Right cardiac atrium (tissue), 5 donors: ENCODE measurements at regions not wholly inside any gene's neighbourhood (a gene's known extent, or its start where the extent isn't known, plus 50 kb on each side); places are given as distances from the start of the nearest gene placed in this dataset.

Experiments used
- ATAC-seq, 2 donors: fragments of 200-7000 bp; cut with Tn5 transposase; one replicate each; pipeline versions ENCODE4 v1.8.0 to v1.9.1; 2020; ENCODE audit warnings: moderate library complexity in 2 of 2, mild to moderate bottlenecking in 1 of 2
- DNase-seq, 3 donors: peaks; one replicate each; pipeline ENCODE4 v3.0.0-alpha.2; 2020
- H3K27ac ChIP-seq: one replicate; pipeline ENCODE4 v1.5.1; 2013; ENCODE audit warnings: mild to moderate bottlenecking, low read length, control low read depth, moderate library complexity
- H3K27me3 ChIP-seq: one replicate; pipeline ENCODE4 v1.6.1; 2013; ENCODE audit not compliant: control insufficient read depth, insufficient read depth
- H3K4me1 ChIP-seq: one replicate; pipeline ENCODE4 v1.6.1; 2013; ENCODE audit warnings: low read length; ENCODE audit not compliant: control insufficient read depth, insufficient read depth
- H3K4me3 ChIP-seq: one replicate; pipeline ENCODE4 v1.5.1; 2013; ENCODE audit warnings: low read length, control low read depth
- H3K9me3 ChIP-seq: one replicate; pipeline ENCODE4 v1.6.1; 2013; ENCODE audit warnings: low read length; ENCODE audit not compliant: control insufficient read depth
- WGBS: extraction: QIAGEN DNeasy Blood & Tissue Kit; methylation state at CpG from one replicate; pipeline ENCODE4 v1.1.7; 2013; 5-methylcytosine and 5-hydroxymethylcytosine counted together
- intact Hi-C, 4 donors: fragments of 100-400 bp; cut with DNase I; formaldehyde crosslinking; loops; one replicate each; pipeline versions ENCODE4 v1.11.0 to v1.14.0; 2022 to 2023
- donor health status: healthy with polysubstance abuse.
- donor health status: DM: no; HTN: yes; CAD: no.
- donor health status: DM: no; HTN: no; CAD: no.
- donor health status: DM: no; HTN: yes; CAD: no; lungs with severe emphysema.
- donor health status: DM: yes; HTN: yes; CAD: no.

DNA sequence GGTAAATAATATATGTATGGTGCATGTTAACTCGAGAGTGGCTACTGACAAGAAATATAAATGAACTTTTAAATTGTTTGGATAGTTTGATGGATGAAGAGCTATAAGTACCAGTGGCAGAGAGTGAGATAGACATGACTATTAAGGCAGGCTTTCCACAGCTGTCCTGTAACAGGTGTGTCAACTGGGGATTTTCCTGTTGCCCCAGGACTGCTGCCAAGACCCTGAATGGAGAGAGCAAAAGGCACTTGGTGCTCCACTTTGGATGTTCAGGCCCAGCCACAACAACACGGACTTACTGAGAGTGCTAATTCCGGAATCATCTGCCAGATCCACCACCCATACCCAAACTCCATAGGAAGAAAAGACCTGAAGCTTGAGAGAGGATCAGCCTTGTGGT, 215.1 kb downstream of the SEC61B start:
- H3K27me3 ChIP-seq: no peaks in the 10 kb centered on the region
- ATAC-seq: no peak
- WGBS: 79% methylated on average over 3 of the region's 3 CpGs
- peaks cover 2% of the 10 kb centered on the region for H3K4me1 ChIP-seq
- H3K4me3 ChIP-seq: no peak overlapping the region
- no peak overlapping the region for H3K27ac ChIP-seq
- DNase-seq: no peak
- no peaks in the 10 kb centered on the region for H3K9me3 ChIP-seq
- intact Hi-C loops: no loop called here

DNA sequence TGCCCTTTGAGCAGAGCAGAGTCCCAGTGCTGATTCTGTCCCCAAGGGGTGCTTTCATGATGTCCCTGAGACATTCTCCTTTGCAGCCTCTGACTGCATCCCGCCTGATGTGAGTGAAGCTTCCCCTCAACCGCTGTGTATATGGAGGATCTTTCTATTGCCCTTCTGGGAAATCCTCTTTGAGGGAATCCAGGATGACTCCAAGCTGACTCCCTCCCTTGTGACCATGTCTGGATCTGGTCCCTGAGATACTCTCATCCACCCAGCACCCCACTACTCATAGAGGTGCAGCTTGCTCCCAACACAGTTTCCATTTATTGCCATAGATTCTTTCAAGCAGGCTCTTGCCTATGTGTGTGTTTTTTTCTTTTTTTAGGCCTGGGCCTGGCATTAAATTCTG, 216.5 kb downstream of the SEC61B start:
- no peak for DNase-seq
- Histone ChIP-seq H3K27ac (no peak overlapping the region), H3K9me3 (no peaks in the 10 kb centered on the region), H3K4me1 (no peaks in the 10 kb centered on the region), H3K4me3 (no peak overlapping the region), H3K27me3 (no peaks in the 10 kb centered on the region)
- WGBS: 96% methylated on average over 2 of the region's 2 CpGs
- no peak for ATAC-seq
- intact Hi-C loops: no loop called here

DNA sequence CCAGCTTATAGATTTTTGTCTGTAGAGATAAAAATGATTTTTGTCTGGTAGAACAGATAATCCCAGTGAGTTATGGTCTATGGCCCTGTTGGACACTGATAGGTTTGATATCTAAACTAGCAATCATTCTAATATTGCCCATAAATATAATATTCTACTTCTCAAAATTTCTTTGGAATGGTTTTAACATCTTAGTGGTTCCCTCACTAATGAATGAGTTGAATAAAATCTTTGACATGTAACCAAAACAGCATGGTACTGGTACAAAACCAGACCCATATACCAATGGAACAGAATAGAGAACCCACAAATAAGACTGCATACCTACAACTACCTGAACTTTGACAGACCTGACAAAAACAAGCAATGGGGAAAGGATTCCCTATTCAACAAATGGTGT, 219.7 kb downstream of the SEC61B start:
- Histone ChIP-seq H3K27me3 (no peaks in the 10 kb centered on the region), H3K4me1 (peaks cover 7% of the 10 kb centered on the region), H3K27ac (no peak overlapping the region), H3K4me3 (no peak overlapping the region), H3K9me3 (no peaks in the 10 kb centered on the region)
- DNase-seq (no peak), ATAC-seq (no peak)
- intact Hi-C loops: no loop called here

DNA sequence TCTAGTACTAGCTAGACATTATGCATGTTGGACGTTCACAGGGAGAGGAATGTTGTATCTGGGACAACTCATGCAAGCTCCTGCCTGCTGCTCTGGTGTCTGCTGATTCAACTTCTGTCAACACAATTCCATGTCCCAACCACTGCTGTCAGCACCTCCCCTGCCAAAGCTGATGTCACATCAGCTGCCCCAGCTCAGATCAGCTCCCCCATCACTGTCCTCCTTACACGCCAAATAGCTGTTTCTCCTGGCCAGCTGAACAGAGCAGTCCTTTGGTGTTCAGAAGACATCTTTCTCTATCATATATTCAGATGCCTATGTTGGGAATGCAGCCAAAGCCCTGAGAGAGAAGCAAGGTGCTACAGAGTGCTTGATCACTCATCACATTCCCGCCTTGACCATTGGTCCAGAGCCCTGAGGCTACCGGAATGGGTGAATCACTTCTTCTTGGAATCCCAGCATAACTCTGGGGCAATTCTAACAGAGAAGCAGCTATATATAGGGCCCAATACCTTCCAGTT, 223.3 kb downstream of the SEC61B start:
- no peaks in the 10 kb centered on the region for H3K9me3 ChIP-seq
- 37% methylated on average over 4 of the region's 4 CpGs for WGBS
- ATAC-seq: peak; percentile 96 to 98
- no peaks in the 10 kb centered on the region for H3K27me3 ChIP-seq
- H3K4me1 ChIP-seq: peaks cover 7% of the 10 kb centered on the region
- peak overlapping the region; percentile 70 for H3K27ac ChIP-seq
- H3K4me3 ChIP-seq: no peak overlapping the region
- peak; percentile 77 to 85 (median 82) for DNase-seq
- intact Hi-C loops: no loop called here

DNA sequence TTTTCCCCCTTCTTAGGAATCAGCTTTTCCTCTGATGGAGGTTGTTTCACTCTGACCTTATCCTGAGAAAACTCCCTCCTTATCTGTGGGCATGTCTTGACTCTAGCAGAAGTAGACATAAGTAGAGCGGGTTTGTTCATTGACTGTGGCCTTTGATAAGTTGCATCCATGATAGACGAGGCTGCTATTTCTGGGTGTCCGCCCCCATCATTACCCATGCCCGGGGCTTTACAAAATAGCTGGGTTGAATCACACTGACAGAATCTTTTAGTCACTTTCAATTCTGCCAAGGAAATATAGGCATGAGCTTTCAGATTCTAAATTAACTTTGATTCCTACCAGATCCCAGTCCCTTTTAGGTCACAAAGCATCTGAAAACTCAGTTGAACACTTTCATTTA, 223.8 kb downstream of the SEC61B start:
- H3K27me3 ChIP-seq: no peaks in the 10 kb centered on the region
- no peak for DNase-seq
- peak overlapping the region; percentile 70 for H3K27ac ChIP-seq
- H3K9me3 ChIP-seq: no peaks in the 10 kb centered on the region
- peaks cover 7% of the 10 kb centered on the region for H3K4me1 ChIP-seq
- no peak overlapping the region for H3K4me3 ChIP-seq
- ATAC-seq: peak; percentile 12 to 69
- WGBS: 34% methylated on average over 4 of the region's 4 CpGs
- intact Hi-C loops: no loop called here

DNA sequence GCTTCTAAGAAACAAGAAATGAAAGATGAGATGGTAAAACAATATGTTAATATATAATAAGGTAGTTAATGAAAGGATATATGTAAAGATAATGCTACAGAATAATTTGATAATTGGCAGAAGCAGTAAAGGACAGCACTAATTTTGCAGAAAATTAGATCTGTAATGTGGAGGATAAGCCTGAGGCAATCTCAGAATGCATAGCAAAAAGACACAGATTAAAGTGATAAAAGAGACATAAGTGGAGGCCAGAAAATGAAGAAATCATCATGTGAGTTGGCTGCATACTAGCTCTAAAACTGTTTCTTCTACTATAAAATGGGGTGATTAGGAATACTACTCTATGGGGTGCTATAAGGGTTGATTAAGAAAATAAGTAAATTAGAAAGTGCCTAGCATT, 225.9 kb downstream of the SEC61B start:
- Histone ChIP-seq H3K4me1 (peaks cover 7% of the 10 kb centered on the region), H3K4me3 (no peak overlapping the region), H3K27me3 (no peaks in the 10 kb centered on the region), H3K27ac (no peak overlapping the region), H3K9me3 (no peaks in the 10 kb centered on the region)
- intact Hi-C loops: no loop called here
- DNase-seq (no peak), ATAC-seq (no peak)

DNA sequence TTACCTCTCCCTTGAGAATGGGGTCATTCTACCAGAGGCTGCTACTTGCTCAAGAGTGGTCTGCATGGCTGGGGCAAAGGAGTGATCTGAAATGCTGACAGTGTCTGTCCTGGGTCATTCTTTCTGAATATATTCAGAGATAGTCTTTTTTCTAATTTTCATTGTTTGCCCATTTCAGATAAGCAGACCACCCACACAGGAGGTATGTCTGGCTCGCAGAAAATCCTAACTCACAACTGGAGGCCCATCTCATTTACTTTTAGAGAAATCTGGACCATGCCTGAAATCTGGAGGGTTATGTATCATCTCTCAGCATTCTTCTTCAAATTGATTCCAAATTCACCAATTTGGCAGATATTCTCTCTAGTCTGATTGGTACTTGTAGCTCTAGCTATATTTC, 227.6 kb downstream of the SEC61B start:
- Histone ChIP-seq H3K27me3 (no peaks in the 10 kb centered on the region), H3K9me3 (no peaks in the 10 kb centered on the region), H3K4me1 (peaks cover 5% of the 10 kb centered on the region), H3K4me3 (no peak overlapping the region), H3K27ac (no peak overlapping the region)
- no peak for DNase-seq
- intact Hi-C loops: loop anchor here in 1 of 4 donors (5.0 kb wide), 1 partner anchor 82 kb away; no protein-coding TSS in a partner anchor
- ATAC-seq: no peak
- WGBS: 73% methylated on average over 1 of the region's 1 CpG

DNA sequence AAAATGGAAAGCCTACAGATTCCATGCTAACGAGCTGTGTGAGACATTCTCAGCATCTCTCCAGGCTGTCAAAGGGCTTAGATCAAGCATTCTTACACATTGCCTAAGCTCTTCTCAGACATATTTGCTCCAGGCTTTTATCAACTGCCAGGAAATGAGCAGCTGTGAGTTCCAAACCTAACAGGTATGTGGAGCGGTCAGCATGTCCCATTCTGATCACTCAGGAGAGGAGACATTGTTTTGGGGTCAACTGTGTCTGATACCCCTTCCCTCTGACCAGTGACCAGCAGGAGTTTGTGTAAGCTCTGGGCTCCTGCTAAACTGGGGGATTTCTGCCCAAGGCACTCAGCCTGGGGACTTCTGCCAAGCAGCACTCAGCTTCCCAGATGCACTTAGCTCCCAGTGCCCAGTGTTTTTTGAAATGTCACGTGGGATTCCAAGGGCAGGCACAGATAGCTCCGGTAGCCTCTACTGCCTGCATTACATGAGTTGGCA, 229.1 kb downstream of the SEC61B start:
- DNase-seq: peak; percentile 46 to 52 (median 49)

DNA sequence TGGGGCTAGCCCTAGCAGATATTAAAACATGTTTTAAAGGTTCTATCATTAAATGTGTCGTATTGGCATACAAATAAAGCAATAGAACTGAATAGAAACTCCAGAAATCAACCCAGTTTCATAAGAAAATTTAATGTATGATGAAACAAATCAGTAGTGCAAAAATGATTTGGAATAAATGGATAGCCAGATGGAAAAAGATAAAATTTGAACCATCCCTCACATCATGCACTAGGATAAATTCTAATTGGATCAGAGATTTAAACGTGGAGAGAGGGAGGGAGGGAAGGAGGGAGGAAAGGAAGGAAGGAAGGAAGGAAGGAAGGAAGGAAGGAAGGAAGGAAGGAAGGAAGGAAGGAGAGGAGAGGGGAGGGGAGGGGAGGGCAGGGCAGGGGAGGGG, 235.3 kb downstream of the SEC61B start:
- H3K27ac ChIP-seq: no peak overlapping the region
- ATAC-seq (no peak), DNase-seq (no peak)
- WGBS: 63% methylated on average over 2 of the region's 2 CpGs
- no peak overlapping the region for H3K4me3 ChIP-seq
- H3K27me3 ChIP-seq: no peaks in the 10 kb centered on the region
- H3K4me1 ChIP-seq: no peaks in the 10 kb centered on the region
- H3K9me3 ChIP-seq: no peaks in the 10 kb centered on the region
- intact Hi-C loops: no loop called here

More for the DNA sequence above, 229.1 kb downstream of the SEC61B start:
- H3K4me3 ChIP-seq: no peak overlapping the region
- no peaks in the 10 kb centered on the region for H3K4me1 ChIP-seq
- intact Hi-C loops: loop anchor here in 1 of 4 donors (5.0 kb wide), 1 partner anchor 84 kb away; no protein-coding TSS in a partner anchor
- no peaks in the 10 kb centered on the region for H3K27me3 ChIP-seq
- H3K9me3 ChIP-seq: no peaks in the 10 kb centered on the region
- peak overlapping the region; percentile 83 for H3K27ac ChIP-seq
- WGBS: 34% methylated on average over 4 of the region's 4 CpGs
- peak; percentile 92 to 95 for ATAC-seq

DNA sequence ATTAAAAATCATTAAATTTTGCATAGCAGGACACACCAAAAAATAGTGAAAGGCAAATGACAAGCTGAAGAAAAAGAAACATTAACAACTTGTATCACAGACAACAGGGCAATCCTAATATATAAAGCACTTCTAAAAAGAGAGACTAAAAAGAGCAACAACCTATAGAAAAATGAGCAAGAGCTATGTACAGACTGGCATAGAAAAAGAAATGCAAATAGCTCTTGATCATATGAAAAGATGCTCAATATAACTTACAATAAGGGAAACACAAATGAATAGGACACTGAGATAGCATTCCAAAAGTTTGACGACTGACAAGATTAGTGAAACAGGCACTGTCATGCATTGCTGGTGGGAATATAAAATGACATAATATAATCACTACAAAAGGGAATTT, 235.9 kb downstream of the SEC61B start:
- ATAC-seq (no peak), DNase-seq (no peak)
- Histone ChIP-seq H3K27ac (no peak overlapping the region), H3K4me3 (no peak overlapping the region), H3K4me1 (no peaks in the 10 kb centered on the region), H3K9me3 (no peaks in the 10 kb centered on the region), H3K27me3 (no peaks in the 10 kb centered on the region)
- intact Hi-C loops: no loop called here
- 64% methylated on average over 1 of the region's 1 CpG for WGBS

DNA sequence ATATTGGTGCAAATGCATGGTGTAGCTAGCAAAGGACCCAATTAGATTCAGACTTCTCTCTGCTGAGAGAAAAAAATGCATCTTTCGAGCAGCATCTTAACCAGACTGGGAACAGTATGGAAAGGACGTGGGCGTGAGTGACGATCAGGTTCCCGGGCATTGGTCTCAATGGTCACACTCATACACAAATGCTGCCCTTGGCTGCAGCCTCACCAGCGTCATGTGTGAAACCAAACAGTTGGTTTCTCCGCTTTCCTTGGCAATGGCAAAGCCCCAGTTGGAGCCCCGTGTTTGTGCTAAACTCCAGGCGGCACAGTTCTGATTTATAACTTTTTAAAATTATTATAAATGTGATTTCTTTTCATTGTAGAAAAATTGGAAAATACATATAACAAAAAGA, 237.8 kb downstream of the SEC61B start:
- H3K4me3 ChIP-seq: no peak overlapping the region
- no peak overlapping the region for H3K27ac ChIP-seq
- ATAC-seq (no peak), DNase-seq (no peak)
- WGBS: 88% methylated on average over 9 of the region's 9 CpGs
- intact Hi-C loops: no loop called here
- no peaks in the 10 kb centered on the region for H3K9me3 ChIP-seq
- no peaks in the 10 kb centered on the region for H3K27me3 ChIP-seq
- no peaks in the 10 kb centered on the region for H3K4me1 ChIP-seq

DNA sequence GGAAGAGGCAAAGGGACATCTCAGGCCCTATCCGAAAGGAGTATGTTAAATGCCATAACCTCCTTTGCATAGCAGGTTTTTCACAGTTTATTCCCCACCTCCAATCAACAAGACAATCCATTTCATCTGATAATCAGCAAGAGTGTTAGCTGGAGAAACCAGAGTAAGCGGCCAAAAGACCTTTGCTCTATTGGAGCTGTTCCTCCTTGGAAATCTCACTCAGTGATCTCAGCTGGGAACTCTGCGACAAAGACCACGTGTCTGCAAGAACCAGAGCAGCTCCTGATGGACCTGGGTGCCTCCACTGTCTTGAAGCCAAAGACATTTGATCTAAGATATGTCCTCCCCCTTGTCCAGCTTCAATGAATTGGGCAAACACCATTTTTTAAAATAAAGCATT, 241.0 kb downstream of the SEC61B start:
- Histone ChIP-seq H3K27me3 (no peaks in the 10 kb centered on the region), H3K27ac (no peak overlapping the region), H3K4me3 (no peak overlapping the region), H3K9me3 (no peaks in the 10 kb centered on the region), H3K4me1 (peaks cover 3% of the 10 kb centered on the region)
- intact Hi-C loops: no loop called here
- WGBS: 87% methylated on average over 4 of the region's 4 CpGs
- DNase-seq (no peak), ATAC-seq (no peak)
